RWPE2 (cell line): ENCODE measurements at regions not wholly inside any gene's neighbourhood (a gene's known extent, or its start where the extent isn't known, plus 50 kb on each side); places are given as distances from the start of the nearest gene placed in this dataset.
A peak's percentile ranks its signal among the peaks of the same experiment; 100 is the strongest.

ENCODE experiments used
- ATAC-seq: fragments of 200-7000 bp; cut with Tn5 transposase; 3 replicates; pipeline ENCODE4 v1.9.1; 2021; ENCODE audit warnings: low read depth
- DNase-seq: peaks from one replicate; pipeline ENCODE4 v3.0.0-alpha.2; 2020; ENCODE audit warnings: low spot score
- H3K27ac ChIP-seq: fragments of 450-650 bp; 2 replicates; pipeline ENCODE4 v1.5.1; 2017; ENCODE audit warnings: mild to moderate bottlenecking; ENCODE audit not compliant: poor library complexity, severe bottlenecking
- H3K27me3 ChIP-seq: fragments of 250-450 bp; sonication (Bioruptor Pico); 2 replicates; pipeline ENCODE4 v1.5.1; 2021; ENCODE audit warnings: mild to moderate bottlenecking, moderate library complexity; ENCODE audit not compliant: insufficient read depth, poor library complexity, severe bottlenecking
- H3K36me3 ChIP-seq: fragments of 250-450 bp; sonication (Bioruptor Pico); 2 replicates; pipeline ENCODE4 v1.5.1; 2020; ENCODE audit warnings: low read depth, mild to moderate bottlenecking, moderate library complexity
- H3K4me1 ChIP-seq: fragments of 250-450 bp; sonication (Bioruptor Pico); 2 replicates; pipeline ENCODE4 v1.5.1; 2021; ENCODE audit warnings: mild to moderate bottlenecking, moderate library complexity; ENCODE audit not compliant: insufficient read depth, poor library complexity, severe bottlenecking
- H3K4me3 ChIP-seq: fragments of 250-450 bp; sonication (Bioruptor Pico); 2 replicates; pipeline ENCODE4 v1.5.1; 2021; ENCODE audit warnings: mild to moderate bottlenecking, moderate library complexity; ENCODE audit not compliant: severe bottlenecking
- H3K9me3 ChIP-seq: fragments of 250-450 bp; sonication (Bioruptor Pico); 2 replicates; pipeline ENCODE4 v1.5.1; 2021; ENCODE audit warnings: mild to moderate bottlenecking, moderate library complexity; ENCODE audit not compliant: severe bottlenecking
- CTCF ChIP-seq: fragments of 450-650 bp; IDR thresholded peaks from one replicate; pipeline ENCODE4 v1.5.1; 2017; ENCODE audit warnings: mild to moderate bottlenecking, moderate library complexity; ENCODE audit not compliant: poor library complexity, severe bottlenecking

GRCh38 chr10:31146491-31147209, 115.0 kb upstream of the ZNF438 start:
- peak; percentile 73 for ATAC-seq
- Histone ChIP-seq H3K27ac (peak overlapping the region; percentile 5), H3K4me3 (no peak overlapping the region), H3K27me3 (no peaks in the 10 kb centered on the region), H3K36me3 (no peaks in the 10 kb centered on the region), H3K9me3 (no peaks in the 10 kb centered on the region), H3K4me1 (peaks cover 10% of the 10 kb centered on the region)
- no peak for DNase-seq
- no peak for TF ChIP-seq CTCF

GRCh38 chr10:31147210-31147608, 115.5 kb upstream of the ZNF438 start:
- Histone ChIP-seq H3K36me3 (no peaks in the 10 kb centered on the region), H3K9me3 (no peaks in the 10 kb centered on the region), H3K27me3 (no peaks in the 10 kb centered on the region), H3K4me3 (no peak overlapping the region), H3K4me1 (peaks cover 10% of the 10 kb centered on the region), H3K27ac (peak overlapping the region; percentile 5)
- ATAC-seq (peak; percentile 78), DNase-seq (no peak)
- no peak for TF ChIP-seq CTCF

- DNase-seq (no peak), ATAC-seq (no peak)
- Histone ChIP-seq H3K27me3 (no peaks in the 10 kb centered on the region), H3K9me3 (no peaks in the 10 kb centered on the region), H3K36me3 (no peaks in the 10 kb centered on the region), H3K4me3 (no peak overlapping the region), H3K4me1 (peaks cover 10% of the 10 kb centered on the region), H3K27ac (no peak overlapping the region)
- TF ChIP-seq CTCF: no peak
Observed at GRCh38 chr10:31148951-31149350, 117.3 kb upstream of the ZNF438 start.

GRCh38 chr10:31149835-31150512, 118.3 kb upstream of the ZNF438 start:
- Histone ChIP-seq H3K4me1 (peaks cover 10% of the 10 kb centered on the region), H3K36me3 (no peaks in the 10 kb centered on the region), H3K27ac (no peak overlapping the region), H3K9me3 (no peaks in the 10 kb centered on the region), H3K4me3 (no peak overlapping the region), H3K27me3 (no peaks in the 10 kb centered on the region)
- no peak for TF ChIP-seq CTCF
- no peak for DNase-seq
- no peak for ATAC-seq

GRCh38 chr10:31151301-31151700, 119.6 kb upstream of the ZNF438 start:
- no peaks in the 10 kb centered on the region for H3K36me3 ChIP-seq
- no peak for TF ChIP-seq CTCF
- DNase-seq (no peak), ATAC-seq (no peak)
- no peak overlapping the region for H3K4me3 ChIP-seq
- no peak overlapping the region for H3K27ac ChIP-seq
- peaks cover 10% of the 10 kb centered on the region for H3K4me1 ChIP-seq
- H3K9me3 ChIP-seq: no peaks in the 10 kb centered on the region
- H3K27me3 ChIP-seq: no peaks in the 10 kb centered on the region
